ENCODE measurements at regions not wholly inside any gene's neighbourhood (a gene's known extent, or its start where the extent isn't known, plus 50 kb on each side); places are given as distances from the start of the nearest gene placed in this dataset.

GRCh38 chr11:45060707-45061106 is 85.7 kb upstream of the PRDM11 start:
- no peak for TF ChIP-seq CTCF (IDR thresholded peaks at IDR 0.05; ENCODE audit: borderline replicate concordance, control extremely low read depth, extremely low read depth, insufficient read depth, missing control alignments)
- DNase-seq (ENCODE audit: low spot score) = no peak
- in situ Hi-C loops (cut with MboI; ENCODE audit: low sequenced_read_pairs, unreplicated experiment) = no loop called here

- TF ChIP-seq CTCF (IDR thresholded peaks at IDR 0.05; ENCODE audit: borderline replicate concordance, control extremely low read depth, extremely low read depth, insufficient read depth, missing control alignments) = no peak
- in situ Hi-C loops (cut with MboI; ENCODE audit: low sequenced_read_pairs, unreplicated experiment) = no loop called here
- no peak for DNase-seq (ENCODE audit: low spot score)
Observed at GRCh38 chr11:45061641-45062040, 84.8 kb upstream of the PRDM11 start.

GRCh38 chr11:45062115-45062514 is 84.3 kb upstream of the PRDM11 start:
- no peak for DNase-seq (ENCODE audit: low spot score)
- no peak for TF ChIP-seq CTCF (IDR thresholded peaks at IDR 0.05; ENCODE audit: borderline replicate concordance, control extremely low read depth, extremely low read depth, insufficient read depth, missing control alignments)
- in situ Hi-C loops (cut with MboI; ENCODE audit: low sequenced_read_pairs, unreplicated experiment) = no loop called here

- TF ChIP-seq CTCF (IDR thresholded peaks at IDR 0.05; ENCODE audit: borderline replicate concordance, control extremely low read depth, extremely low read depth, insufficient read depth, missing control alignments) = no peak
- DNase-seq (ENCODE audit: low spot score) = no peak
- in situ Hi-C loops (cut with MboI; ENCODE audit: low sequenced_read_pairs, unreplicated experiment) = no loop called here
Observed at GRCh38 chr11:45062974-45063635, 83.3 kb upstream of the PRDM11 start.

- in situ Hi-C loops (cut with MboI; ENCODE audit: low sequenced_read_pairs, unreplicated experiment) = no loop called here
- DNase-seq (ENCODE audit: low spot score) = no peak
- TF ChIP-seq CTCF (IDR thresholded peaks at IDR 0.05; ENCODE audit: borderline replicate concordance, control extremely low read depth, extremely low read depth, insufficient read depth, missing control alignments) = no peak
Observed at GRCh38 chr11:45063669-45064068, 82.8 kb upstream of the PRDM11 start.

GRCh38 chr11:45067966-45068365 is 78.5 kb upstream of the PRDM11 start:
- in situ Hi-C loops (cut with MboI; ENCODE audit: low sequenced_read_pairs, unreplicated experiment) = no loop called here
- no peak for TF ChIP-seq CTCF (IDR thresholded peaks at IDR 0.05; ENCODE audit: borderline replicate concordance, control extremely low read depth, extremely low read depth, insufficient read depth, missing control alignments)
- DNase-seq (ENCODE audit: low spot score) = no peak

Data from GM13976 (cell line).